NCI-H524 treated with DMSO at 0.1 percent for 48 hours (cell line): ENCODE measurements at regions not wholly inside any gene's neighbourhood (a gene's known extent, or its start where the extent isn't known, plus 50 kb on each side); places are given as distances from the start of the nearest gene placed in this dataset.

Experiments
- DNase-seq: peaks from one replicate; lab custom pipeline; 2025; lab: John Stamatoyannopoulos, UW

DNA sequence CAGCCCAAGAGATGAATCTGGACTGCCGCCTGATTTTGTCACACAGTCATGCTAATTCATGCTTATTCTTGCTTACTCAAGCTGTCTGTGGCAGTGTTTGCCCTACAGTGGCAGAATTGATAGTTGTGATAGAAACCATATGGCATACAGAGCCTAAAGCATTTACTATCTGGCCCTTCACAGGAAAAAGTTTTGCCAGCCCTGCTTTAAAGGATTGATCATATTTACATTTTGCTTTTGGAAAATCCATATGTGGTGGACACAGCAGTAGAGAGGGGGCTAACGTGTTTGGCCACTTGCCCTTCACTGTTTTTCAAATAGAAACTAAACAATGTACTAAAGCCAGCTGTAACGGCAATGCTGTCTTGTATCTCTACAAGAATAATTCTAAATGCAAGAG is 974.0 kb upstream of the GHITM start:
- no peak for DNase-seq

DNA sequence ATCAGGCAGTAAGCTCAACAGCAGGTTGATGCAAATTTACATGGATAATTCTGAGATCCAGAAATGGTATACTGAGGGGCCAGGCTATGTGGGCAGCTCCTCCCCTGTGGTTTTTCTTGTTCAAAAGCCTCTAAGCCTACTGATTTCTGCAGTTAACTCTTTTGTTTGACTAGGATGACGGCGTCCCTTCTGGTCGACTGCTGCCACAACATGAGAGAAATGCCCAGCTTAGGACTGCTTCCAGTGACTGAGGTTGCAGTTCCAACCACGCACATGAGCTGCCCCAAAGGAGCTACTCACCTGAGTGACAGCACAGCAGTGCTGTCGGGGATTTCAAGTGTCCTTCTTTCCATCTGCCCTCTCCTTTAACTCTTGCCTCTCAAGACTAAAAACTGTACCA is 973.0 kb upstream of the GHITM start:
- DNase-seq: no peak

DNA sequence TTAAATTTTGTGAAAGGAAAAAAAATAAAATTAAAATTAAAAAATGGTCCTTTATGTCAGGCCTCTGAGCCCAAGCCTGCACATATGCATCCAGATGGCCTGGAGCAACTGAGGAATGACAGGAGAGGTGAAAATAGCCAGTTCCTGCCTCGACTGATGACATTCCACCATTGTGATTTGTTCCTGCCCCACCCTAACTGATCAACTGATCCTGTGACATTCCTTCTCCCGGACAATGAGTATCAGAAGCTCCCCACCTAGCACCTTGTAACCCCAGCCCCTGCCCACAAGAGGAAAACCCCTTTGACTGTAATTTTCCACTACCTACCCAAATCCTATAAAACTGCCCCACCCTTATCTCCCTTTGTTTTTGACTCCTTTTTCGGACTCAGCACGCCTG is 972.2 kb upstream of the GHITM start:
- no peak for DNase-seq

DNA sequence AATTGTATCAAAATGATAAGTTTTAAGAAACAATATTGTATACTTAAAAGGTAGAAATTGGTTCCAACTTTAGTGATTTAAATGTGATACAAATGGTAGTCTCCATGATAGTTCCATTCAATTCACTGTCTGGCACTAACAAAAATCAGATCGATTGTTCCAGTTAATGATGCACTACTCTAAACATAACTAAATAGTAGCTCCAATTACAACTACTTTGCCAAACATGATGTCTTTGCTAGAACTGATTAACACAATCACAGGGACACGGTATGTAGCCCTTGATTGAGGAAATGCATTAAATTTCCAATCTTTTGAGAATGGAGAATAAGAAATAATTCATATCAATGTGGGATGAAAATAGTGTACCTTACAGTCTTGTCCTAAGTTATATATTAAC is 962.4 kb upstream of the GHITM start:
- no peak for DNase-seq

DNA sequence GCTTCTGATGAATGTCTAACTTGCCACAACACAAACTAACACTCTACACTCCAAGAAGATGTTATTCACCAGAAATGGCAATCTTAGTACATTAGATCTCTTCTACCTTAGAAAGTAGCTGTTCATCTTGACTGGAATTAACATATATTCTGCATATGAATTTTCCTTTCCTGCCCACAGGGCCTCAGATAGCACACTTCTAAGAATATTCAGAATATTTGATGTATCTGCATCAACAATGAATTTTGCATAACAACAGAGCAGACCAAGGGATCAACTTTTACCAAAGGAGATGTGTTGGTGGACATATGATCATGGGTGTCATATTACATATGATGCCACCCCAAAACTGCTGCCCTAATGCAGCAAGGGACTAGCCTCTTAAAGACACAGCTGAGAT is 960.8 kb upstream of the GHITM start:
- DNase-seq: no peak

DNA sequence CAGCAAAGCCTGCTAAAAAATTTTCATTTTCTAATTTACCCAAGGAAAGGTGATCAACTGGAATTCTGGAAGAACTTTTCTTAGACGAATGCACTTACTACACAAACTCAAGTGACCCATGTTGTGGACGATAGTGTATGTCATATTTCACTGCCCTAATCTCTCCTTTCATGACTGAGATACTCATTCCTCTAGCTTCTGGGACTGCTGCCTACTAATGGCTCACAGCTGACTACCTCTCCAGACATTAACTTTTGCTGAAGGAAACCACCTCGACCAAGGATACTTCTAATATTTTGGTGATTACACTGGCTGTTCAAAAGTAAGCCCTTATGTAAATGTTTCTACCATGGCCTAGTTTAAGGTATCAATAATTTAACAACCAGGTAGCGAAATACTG is 959.9 kb upstream of the GHITM start:
- no peak for DNase-seq

DNA sequence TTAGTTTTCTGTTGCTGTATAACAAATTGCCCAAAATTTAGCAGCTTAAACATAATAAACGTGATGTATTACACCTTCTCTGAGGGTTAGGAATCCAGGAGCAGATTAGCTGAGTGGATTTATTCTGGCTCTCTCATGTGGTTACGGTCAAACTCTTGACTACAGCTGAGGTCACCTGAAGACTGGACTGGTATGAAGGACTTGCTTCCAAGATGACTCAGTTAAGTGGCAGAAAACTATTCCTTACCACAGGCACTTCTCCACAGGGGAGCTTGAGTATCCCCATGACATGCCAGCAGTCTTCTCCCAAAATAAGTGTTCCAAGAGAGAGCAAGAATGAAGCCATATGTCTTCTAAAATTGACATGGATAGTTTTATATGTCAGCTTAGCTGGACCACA is 957.2 kb upstream of the GHITM start:
- no peak for DNase-seq

DNA sequence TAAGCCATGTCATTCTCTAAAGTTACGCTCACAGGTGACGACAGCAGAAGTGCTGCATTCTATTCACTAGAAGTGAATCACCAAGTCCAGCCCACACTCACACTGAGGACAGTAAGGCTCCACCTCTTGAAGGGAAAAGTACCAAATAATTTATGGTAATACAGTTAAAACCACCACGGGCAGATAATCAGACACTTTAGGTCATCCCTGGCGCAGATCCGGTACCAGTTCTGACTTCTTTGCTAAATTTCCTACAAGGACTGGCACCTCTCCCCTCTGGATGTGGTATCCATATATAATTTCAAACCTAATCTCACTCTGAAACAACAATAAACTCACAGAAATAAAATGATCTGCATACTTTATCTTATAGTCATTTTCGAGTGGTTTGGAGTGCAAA is 954.7 kb upstream of the GHITM start:
- DNase-seq: no peak

DNA sequence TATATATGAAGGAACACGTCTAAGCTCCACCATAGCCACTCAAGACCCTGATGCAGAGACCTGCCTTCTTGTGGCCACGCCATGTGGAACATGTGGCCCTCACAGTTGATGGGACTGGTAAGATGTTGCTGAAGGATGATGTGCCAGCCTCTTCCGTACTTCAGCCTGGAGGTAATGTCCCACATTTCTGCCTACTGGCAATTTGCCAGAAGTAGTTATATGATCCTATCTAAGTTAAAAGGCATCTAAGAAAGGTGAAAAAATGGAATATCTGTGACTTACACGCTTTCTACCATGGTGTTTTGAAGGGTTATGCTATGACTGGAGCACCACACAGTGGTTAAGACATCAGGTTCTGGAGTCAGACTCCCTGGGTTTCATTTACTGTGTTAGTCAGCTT is 948.7 kb upstream of the GHITM start:
- DNase-seq: no peak

DNA sequence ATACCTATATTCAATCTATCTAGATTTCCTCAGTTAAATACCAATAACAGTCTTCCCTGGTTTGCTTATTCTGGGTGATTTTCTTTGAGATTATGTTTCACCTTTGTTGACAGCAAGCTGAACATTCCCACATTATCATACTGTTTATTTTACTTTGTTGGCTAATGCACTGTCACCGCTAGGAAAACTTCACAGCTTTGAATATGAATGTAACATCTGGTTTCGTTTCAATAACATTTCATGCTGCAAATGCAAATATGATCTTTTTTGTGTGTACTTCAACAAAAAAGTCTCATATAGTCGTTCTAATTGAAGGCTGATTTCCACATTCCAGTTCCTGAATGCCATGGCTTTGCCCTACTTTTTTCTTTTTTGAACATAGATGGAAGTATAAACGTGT is 946.3 kb upstream of the GHITM start:
- DNase-seq: no peak

DNA sequence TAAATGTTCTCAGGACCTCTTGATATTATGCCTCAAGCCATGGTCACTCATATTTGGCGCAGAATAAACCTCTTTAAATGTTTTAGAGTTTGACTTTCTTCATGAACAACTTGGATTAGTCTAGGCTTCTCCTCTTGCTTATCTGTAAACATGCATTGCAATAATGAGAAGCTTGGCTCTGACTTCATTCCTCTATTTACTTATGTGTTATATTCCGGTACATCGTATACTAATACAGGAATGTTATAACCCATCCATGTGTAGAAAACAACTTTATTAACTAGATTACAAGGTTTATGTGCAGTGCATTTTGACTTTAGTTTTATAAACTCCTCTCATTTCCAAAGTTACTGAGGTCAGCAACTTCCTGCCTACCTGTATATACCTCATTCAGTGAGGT is 944.3 kb upstream of the GHITM start:
- no peak for DNase-seq

DNA sequence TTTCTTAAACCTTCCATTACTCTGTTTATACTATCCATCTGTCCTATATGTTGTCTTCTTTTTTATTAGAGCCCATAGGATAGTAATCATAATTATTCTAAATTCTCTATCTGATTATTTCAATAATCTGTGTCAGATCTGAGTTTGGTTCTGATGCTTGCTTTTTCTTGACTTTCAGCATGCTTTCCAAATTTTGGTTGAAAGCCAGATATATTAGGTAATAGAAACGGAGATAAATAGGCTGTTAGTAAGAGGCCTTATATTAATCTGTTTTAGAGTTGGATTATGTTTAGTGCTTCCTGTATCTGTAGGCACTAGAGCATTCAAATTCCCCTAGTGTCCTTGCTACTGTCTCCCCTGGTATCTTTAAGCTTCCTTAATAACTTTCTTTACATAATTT is 939.9 kb upstream of the GHITM start:
- no peak for DNase-seq

DNA sequence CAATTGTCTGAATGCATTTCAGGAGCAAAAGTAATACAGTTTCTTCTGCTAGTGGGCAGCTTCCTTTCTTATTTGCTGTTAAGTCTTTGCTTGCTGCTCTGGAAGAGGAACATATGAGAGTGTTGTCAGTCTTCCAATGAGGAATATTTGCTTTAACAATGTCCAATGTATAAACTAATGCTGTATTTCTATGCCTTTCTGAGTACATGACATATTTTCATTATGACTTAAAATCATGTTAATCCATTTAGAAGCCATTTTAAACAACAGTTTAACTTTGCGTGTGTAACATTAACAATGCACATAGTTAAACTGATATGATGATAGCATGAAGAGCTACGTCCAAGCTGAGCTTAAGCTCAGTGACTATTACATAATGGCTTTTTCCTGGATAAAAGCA is 933.4 kb upstream of the GHITM start:
- DNase-seq: no peak

DNA sequence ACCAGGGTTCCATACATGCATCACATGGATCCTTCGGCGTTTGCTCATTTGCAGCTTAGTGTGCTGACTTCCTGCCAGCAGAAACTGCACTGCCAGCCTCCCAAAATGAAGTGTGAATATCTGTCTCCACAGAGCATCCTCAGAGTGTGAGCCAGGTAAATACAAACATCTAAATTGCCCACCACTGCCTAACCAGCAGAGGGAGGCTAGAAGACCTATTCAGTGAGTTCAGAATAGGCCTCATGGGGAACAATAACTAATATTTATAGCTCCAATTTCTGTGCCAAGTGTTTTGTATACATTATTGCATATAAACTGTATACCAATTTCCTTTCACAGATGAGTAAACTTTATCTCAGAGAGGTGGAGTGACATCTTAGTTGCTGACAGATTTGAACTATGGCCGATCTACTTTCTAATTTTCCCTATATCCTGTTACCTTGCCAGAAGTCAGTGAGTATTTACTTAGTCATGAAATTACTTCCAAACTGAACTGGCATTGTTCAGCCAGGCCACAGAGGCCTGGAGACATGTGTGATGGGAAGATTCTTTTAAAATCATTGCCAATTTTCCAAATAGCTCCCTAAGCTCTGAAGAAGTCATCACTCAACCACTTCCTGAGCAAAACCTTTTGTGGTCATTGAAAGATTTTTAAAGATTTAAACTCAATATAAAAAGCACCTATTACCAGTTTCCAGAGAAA is 926.5 kb upstream of the GHITM start:
- DNase-seq: no peak

DNA sequence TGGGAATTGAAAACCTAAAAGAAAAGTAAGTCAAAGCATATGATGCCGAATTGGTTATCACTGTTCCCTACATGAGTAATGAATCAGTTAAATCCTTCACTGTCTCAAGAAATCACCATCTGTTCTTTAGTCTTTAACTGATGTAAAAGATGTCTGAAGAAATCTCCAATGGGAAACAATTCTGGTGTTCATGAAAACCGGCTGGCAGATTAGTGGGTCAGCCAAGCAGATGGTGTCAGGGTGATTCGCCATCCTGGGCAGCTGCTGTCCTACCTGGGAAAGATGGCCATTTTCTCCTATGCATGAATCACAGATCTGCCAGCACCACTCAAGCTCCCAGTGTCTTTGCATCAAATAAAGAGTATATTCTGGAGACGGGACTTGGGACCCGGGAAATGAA is 925.2 kb upstream of the GHITM start:
- peak; percentile 71 for DNase-seq

DNA sequence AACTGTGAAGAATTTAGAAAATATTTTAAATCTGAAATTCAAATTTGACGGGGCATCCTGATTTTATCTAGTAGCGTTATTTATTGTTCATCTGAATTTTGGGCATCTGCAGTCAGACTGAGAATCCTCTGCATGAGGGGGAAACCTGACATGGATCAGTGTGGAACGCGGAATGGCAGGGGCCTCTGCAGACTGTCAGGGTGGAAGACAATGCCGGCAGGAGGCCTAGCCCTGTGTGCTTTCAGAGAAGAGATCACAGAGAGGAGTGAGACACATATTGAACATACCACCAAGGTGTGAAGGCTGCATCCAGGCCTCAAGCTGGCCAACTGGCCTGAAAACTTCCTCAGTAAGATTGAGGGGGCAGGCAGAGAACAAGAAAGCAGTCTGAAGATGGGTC is 921.1 kb upstream of the GHITM start:
- DNase-seq: no peak

DNA sequence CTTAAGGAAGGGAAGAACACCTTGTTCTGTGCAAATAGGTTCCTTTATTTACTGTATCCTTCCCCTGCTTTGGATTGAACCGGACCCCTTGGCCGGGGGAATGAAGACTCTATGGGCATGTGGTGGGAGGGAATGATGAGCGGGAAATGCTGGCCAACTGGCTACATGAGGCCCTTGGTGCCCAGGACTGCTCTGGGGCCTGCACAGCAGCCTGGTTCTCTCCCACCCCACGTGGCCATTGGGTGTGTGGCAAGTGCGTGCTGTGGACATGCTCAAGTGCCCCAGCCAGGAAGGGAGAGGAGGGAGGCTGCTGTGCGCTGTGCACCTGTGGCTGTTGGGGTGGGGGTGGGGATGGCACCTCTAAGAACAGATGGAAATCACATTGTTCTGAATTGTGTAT is 917.0 kb upstream of the GHITM start:
- DNase-seq: no peak

DNA sequence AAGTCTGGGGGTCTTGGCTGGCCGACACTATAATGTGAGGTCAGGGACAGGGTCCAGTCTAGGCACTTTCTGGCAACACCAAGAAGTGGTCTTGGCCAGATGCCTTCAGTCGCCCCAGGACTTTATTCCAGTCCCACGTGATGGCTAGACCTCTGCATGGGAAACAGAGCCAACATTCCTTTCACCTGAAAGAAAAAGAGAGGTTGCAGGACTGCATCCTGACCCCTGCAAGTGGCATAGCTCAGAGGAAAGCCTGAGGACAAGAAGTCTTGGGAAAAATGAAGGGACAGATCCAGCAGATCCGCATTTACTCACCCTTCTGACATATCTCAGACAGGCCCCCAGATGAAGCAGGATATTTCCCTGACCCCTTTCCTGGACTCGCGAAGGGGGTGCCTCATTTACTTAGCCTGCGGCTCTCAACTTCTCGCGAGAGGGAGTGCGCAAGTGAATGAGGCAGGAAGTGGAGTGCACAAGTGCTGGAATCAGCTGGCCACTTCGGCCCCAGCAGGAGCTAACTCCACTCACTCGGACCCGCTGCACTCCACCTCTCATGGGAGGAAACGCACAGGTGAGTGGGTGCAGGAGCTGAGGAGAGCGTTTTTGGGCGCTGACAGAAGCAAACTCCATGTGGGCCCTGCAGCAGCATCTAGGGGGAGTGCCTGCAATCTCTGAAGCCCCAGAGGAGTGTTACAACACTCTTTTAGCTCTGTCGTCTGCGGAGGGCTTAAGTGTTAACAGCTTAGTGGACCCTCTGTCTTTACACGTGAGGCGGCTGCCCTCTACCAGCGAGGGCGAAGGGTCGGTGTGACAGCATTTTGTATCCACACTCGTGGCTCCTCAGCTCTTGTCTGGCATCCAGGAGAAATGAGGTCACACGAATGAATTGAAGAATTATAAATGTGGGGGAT is 916.2 kb upstream of the GHITM start:
- no peak for DNase-seq

DNA sequence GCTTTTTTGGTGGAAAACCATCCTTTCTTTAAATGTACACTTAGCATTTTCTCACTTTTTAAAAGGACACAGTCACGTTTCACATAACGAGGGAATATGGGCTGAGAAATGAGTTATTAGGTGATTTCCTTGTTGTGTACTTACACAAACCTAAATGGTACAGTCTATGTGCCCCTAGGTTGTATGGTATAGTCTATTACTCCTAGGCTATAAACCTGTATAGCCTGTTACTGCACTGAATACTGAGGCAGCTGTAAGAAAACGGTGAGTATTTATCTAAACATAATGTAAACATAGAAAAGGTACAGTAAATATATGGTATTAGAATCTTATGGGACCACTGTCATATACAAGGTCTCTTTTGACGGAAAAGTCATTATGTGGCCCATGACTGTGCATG is 913.5 kb upstream of the GHITM start:
- no peak for DNase-seq

DNA sequence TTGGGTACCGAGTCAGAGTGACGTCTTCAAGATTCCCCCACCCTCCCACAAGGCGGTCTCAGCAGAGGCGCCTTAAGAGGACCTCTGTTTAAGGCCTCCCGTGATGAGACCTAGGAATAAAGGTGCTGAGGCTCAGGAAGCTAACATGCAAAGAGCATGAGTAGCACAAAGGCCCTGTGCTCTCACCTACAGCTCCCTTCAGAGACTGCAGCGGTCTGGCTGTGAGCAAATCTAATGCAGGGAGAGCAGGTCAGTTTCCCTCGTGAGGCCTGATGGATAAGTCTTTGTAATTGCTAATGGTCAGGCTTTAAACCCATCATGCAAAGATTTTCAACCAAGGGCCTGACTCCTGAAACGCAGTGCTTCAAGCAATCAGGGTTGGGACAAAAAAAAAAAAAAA is 909.3 kb upstream of the GHITM start:
- DNase-seq: no peak

DNA sequence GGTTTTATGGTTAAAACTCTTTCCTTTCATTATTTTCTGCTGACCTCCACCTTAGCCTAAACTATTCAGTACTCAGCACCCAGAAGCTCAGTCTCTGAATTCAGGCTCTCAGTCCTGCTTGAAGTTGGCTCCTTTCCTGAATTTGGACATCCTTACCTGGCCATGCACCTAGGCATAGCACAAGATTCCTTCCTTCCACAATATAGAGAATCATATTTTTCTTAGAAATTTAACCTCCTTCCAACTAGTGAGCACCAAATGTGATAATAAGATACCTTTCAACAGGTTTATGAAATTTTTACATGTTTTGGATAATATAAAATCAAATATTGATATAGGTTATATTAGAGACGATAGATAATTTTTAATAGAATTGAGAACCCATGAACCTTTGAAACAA is 905.6 kb upstream of the GHITM start:
- DNase-seq: no peak

DNA sequence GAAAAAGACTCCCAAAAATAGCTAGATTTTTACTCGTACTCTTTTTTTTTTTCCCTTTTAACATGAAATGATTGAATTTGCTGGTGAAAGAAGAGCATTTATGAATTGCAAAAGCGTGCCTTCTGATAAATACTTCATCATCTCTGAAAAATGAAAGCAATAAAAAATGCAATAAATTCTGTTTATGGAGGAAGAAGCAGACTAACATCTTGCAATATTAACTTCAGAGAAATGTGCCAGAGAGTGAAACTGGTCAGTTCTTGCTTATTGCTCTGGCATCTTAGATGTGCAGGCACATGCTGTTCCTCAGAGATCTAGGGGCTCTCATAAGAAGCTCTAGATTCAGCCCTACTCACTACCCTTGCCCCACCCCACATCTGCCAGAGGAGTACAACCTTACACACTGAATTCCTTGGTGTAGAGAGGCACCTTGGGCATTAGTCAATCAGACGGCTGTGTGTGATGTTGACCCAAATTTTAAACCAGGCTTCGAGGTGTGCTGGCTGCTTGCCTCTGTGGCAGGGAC is 891.1 kb upstream of the GHITM start:
- DNase-seq: no peak

DNA sequence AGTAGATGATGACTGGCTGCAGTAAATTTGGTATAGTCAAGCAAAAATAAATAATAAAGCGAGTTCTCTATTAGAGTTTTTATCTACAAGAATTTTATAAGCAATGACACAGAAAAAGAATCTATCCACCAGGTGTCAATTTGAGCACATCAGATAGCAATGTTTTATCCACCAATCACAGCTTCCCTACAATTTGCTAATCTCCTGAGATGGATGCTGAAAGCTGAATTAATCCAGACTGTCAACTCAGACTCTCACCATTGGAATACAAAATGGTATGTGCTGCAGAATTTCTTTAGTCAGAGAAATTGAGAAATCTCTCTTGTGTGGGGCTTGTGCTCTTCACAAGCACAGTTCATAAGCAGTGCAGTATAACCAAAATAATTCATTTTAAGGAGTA is 888.9 kb upstream of the GHITM start:
- no peak for DNase-seq

DNA sequence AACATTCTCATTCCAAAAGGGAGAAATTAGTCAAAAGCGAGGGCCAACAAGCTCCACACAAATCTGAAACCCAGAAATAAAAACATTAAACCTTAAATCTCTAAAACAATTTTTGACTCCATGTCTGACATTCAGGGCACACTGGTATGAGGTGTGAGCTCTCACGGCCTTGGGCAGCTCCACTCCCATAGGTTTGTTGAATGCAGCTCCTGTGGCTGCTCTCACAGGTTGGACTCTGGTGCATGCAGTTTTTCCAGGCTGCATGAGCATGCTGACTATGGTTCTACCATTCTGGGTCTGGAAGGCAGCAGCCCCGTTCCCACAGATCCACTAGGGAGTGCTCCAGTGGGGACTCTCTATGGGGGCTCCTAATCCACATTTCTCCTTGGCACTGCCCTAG is 887.1 kb upstream of the GHITM start:
- DNase-seq: no peak
